Activated naive CD4-positive, alpha-beta T cell treated with anti-CD3 and anti-CD28 coated beads, Interleukin-2, amount 50 U/mL, for 72 hours (primary cell): ENCODE measurements at regions not wholly inside any gene's neighbourhood (a gene's known extent, or its start where the extent isn't known, plus 50 kb on each side); places are given as distances from the start of the nearest gene placed in this dataset.
"Not testable (repeated sequence)": the region's sequence is repeated elsewhere in the genome, so short reads cannot be mapped to it uniquely, and the experiment has no call there.

Source experiments
- ATAC-seq, 2 donors: fragments of 150-1000 bp; cut with Tn5 transposase; 2 replicates each; pipeline ENCODE4 v1.10.0; 2021; ENCODE audit warnings: mild to moderate bottlenecking in 2 of 2, moderate library complexity in 2 of 2
- DNase-seq, 2 donors: peaks; one replicate each; pipeline ENCODE4 v3.0.0; 2021 to 2022; ENCODE audit warnings: low spot score in 2 of 2
- H3K27ac Mint-ChIP-seq, 2 donors: one replicate each; pipeline ENCODE4 v1.8.0; 2022; ENCODE audit warnings: mild to moderate bottlenecking in 2 of 2, mixed read lengths in 2 of 2
- H3K36me3 Mint-ChIP-seq, 2 donors: one replicate each; pipeline ENCODE4 v1.8.0; 2022; ENCODE audit warnings: mixed read lengths in 2 of 2
- H3K9me3 Mint-ChIP-seq, 2 donors: one replicate each; pipeline ENCODE4 v1.8.0; 2022; ENCODE audit warnings: mixed read lengths in 2 of 2

- DNase-seq (no peak), ATAC-seq (no peak)
- no peak overlapping the region for H3K27ac Mint-ChIP-seq
- H3K9me3 Mint-ChIP-seq, result peaks cover 4 to 6% of the 10 kb centered on the region in 2 donors
- H3K36me3 Mint-ChIP-seq, result no peaks in the 10 kb centered on the region
These were observed 179.3 kb upstream of the FZD8 start for GRCh38 chr10:35821339-35821911.

GRCh38 chr10:35819736-35820135 is 177.6 kb upstream of the FZD8 start:
- Mint-ChIP-seq H3K9me3 (peaks cover 6 to 8% of the 10 kb centered on the region in 2 donors), H3K27ac (no peak overlapping the region), H3K36me3 (no peaks in the 10 kb centered on the region)
- DNase-seq, result no peak
- ATAC-seq, result no peak

- peaks cover 6 to 10% of the 10 kb centered on the region in 2 donors for H3K9me3 Mint-ChIP-seq
- DNase-seq, result no peak
- ATAC-seq, result no peak
- H3K36me3 Mint-ChIP-seq, result no peaks in the 10 kb centered on the region
- H3K27ac Mint-ChIP-seq, result no peak overlapping the region
These were observed 176.9 kb upstream of the FZD8 start for GRCh38 chr10:35819011-35819410.

GRCh38 chr10:35817109-35817508 is 175.0 kb upstream of the FZD8 start:
- H3K9me3 Mint-ChIP-seq, result peaks cover 3 to 13% of the 10 kb centered on the region in 2 donors
- not testable (repeated sequence) for DNase-seq, H3K27ac Mint-ChIP-seq, ATAC-seq, H3K36me3 Mint-ChIP-seq

- Mint-ChIP-seq H3K9me3 (peaks cover 21 to 28% of the 10 kb centered on the region in 2 donors), H3K27ac (no peak overlapping the region), H3K36me3 (no peaks in the 10 kb centered on the region)
- DNase-seq, result no peak
- no peak for ATAC-seq
These were observed 171.1 kb upstream of the FZD8 start for GRCh38 chr10:35813219-35813618.

GRCh38 chr10:35808344-35808743 is 166.2 kb upstream of the FZD8 start:
- ATAC-seq (no peak), DNase-seq (no peak)
- H3K9me3 Mint-ChIP-seq, result peaks cover 21 to 25% of the 10 kb centered on the region in 2 donors
- H3K36me3 Mint-ChIP-seq, result no peaks in the 10 kb centered on the region
- no peak overlapping the region for H3K27ac Mint-ChIP-seq

GRCh38 chr10:35803046-35803445 is 160.9 kb upstream of the FZD8 start:
- Mint-ChIP-seq H3K9me3 (peaks cover 3 to 11% of the 10 kb centered on the region in 2 donors), H3K27ac (no peak overlapping the region), H3K36me3 (no peaks in the 10 kb centered on the region)
- ATAC-seq (no peak), DNase-seq (no peak)

- H3K9me3 Mint-ChIP-seq, result no peaks in the 10 kb centered on the region
- no peak overlapping the region for H3K27ac Mint-ChIP-seq
- ATAC-seq, result no peak
- DNase-seq, result no peak
- no peaks in the 10 kb centered on the region for H3K36me3 Mint-ChIP-seq
These were observed 155.1 kb upstream of the FZD8 start for GRCh38 chr10:35797187-35797586.

GRCh38 chr10:35795131-35795824 is 153.2 kb upstream of the FZD8 start:
- DNase-seq, result no peak
- ATAC-seq, result no peak
- Mint-ChIP-seq H3K36me3 (no peaks in the 10 kb centered on the region), H3K27ac (no peak overlapping the region), H3K9me3 (no peaks in the 10 kb centered on the region)

GRCh38 chr10:35794703-35795102 is 152.6 kb upstream of the FZD8 start:
- DNase-seq, result no peak

GRCh38 chr10:35792291-35792690 is 150.2 kb upstream of the FZD8 start:
- no peak for ATAC-seq
- Mint-ChIP-seq H3K9me3 (peaks cover 10 to 11% of the 10 kb centered on the region in 2 donors), H3K36me3 (no peaks in the 10 kb centered on the region), H3K27ac (no peak overlapping the region)
- no peak for DNase-seq

More at GRCh38 chr10:35794703-35795102, 152.6 kb upstream of the FZD8 start:
- Mint-ChIP-seq H3K9me3 (peaks cover 3% of the 10 kb centered on the region in 2 donors), H3K27ac (no peak overlapping the region), H3K36me3 (no peaks in the 10 kb centered on the region)
- no peak for ATAC-seq

- no peaks in the 10 kb centered on the region for H3K36me3 Mint-ChIP-seq
- peaks cover 15 to 29% of the 10 kb centered on the region in 2 donors for H3K9me3 Mint-ChIP-seq
- H3K27ac Mint-ChIP-seq, result no peak overlapping the region
- DNase-seq, result no peak
- ATAC-seq, result no peak
These were observed 147.9 kb upstream of the FZD8 start for GRCh38 chr10:35789996-35790395.

GRCh38 chr10:35784751-35785150 is 142.7 kb upstream of the FZD8 start:
- DNase-seq, result no peak
- Mint-ChIP-seq H3K27ac (no peak overlapping the region), H3K9me3 (peaks cover 13 to 27% of the 10 kb centered on the region in 2 donors), H3K36me3 (no peaks in the 10 kb centered on the region)
- ATAC-seq, result no peak

- H3K27ac Mint-ChIP-seq, result no peak overlapping the region
- no peak for DNase-seq
- no peaks in the 10 kb centered on the region for H3K36me3 Mint-ChIP-seq
- H3K9me3 Mint-ChIP-seq, result peaks cover 8 to 20% of the 10 kb centered on the region in 2 donors
- no peak for ATAC-seq
These were observed 141.3 kb upstream of the FZD8 start for GRCh38 chr10:35783305-35783838.

- H3K9me3 Mint-ChIP-seq, result peaks cover 1 to 13% of the 10 kb centered on the region in 2 donors
These were observed 139.5 kb upstream of the FZD8 start for GRCh38 chr10:35781643-35782035.

GRCh38 chr10:35780970-35781642 is 139.0 kb upstream of the FZD8 start:
- DNase-seq (no peak), ATAC-seq (no peak)
- H3K27ac Mint-ChIP-seq, result no peak overlapping the region
- peaks cover 0 to 9% of the 10 kb centered on the region in 2 donors for H3K9me3 Mint-ChIP-seq
- H3K36me3 Mint-ChIP-seq, result no peaks in the 10 kb centered on the region

More at GRCh38 chr10:35781643-35782035, 139.5 kb upstream of the FZD8 start:
- no peak for DNase-seq
- H3K27ac Mint-ChIP-seq, result no peak overlapping the region
- no peaks in the 10 kb centered on the region for H3K36me3 Mint-ChIP-seq
- no peak for ATAC-seq

- Mint-ChIP-seq H3K9me3 (peaks cover 6 to 7% of the 10 kb centered on the region in 2 donors), H3K36me3 (peaks cover 0 to 5% of the 10 kb centered on the region in 2 donors), H3K27ac (no peak overlapping the region)
- ATAC-seq (no peak), DNase-seq (no peak)
These were observed 136.2 kb upstream of the FZD8 start for GRCh38 chr10:35778306-35778705.
